Esophagus (tissue), 2 donors: ENCODE measurements at regions not wholly inside any gene's neighbourhood (a gene's known extent, or its start where the extent isn't known, plus 50 kb on each side); places are given as distances from the start of the nearest gene placed in this dataset.

Experiments used
- H3K27ac ChIP-seq, 2 donors: one replicate each; pipeline ENCODE4 v1.5.1; 2013; ENCODE audit warnings: low read depth in 2 of 2, mild to moderate bottlenecking in 2 of 2, inconsistent platforms in 1 of 2, low read length in 1 of 2, moderate library complexity in 1 of 2
- H3K27me3 ChIP-seq, 2 donors: one replicate each; pipeline ENCODE4 v1.6.1; 2013; ENCODE audit warnings: low read length in 2 of 2, control low read depth in 1 of 2, mild to moderate bottlenecking in 1 of 2; ENCODE audit not compliant: insufficient read depth in 2 of 2, control insufficient read depth in 1 of 2
- H3K36me3 ChIP-seq, 2 donors: one replicate each; pipeline ENCODE4 v1.6.1; 2013; ENCODE audit warnings: low read length in 1 of 2; ENCODE audit not compliant: control insufficient read depth in 2 of 2, insufficient read depth in 2 of 2
- H3K4me1 ChIP-seq, 2 donors: one replicate each; pipeline ENCODE4 v1.6.1; 2013; ENCODE audit warnings: low read length in 1 of 2; ENCODE audit not compliant: control insufficient read depth in 2 of 2, insufficient read depth in 2 of 2
- H3K4me3 ChIP-seq, 2 donors: one replicate each; pipeline ENCODE4 v1.5.1; 2013; ENCODE audit warnings: low read length in 2 of 2, mild to moderate bottlenecking in 2 of 2, low read depth in 1 of 2, moderate library complexity in 1 of 2
- H3K9me3 ChIP-seq, 2 donors: one replicate each; pipeline ENCODE4 v1.6.1; 2013; ENCODE audit warnings: mild to moderate bottlenecking in 2 of 2, low read depth in 1 of 2, low read length in 1 of 2, moderate library complexity in 1 of 2; ENCODE audit not compliant: control insufficient read depth in 2 of 2, insufficient read depth in 1 of 2
- WGBS, 2 donors: extraction: QIAGEN DNeasy Blood & Tissue Kit; methylation state at CpG; one replicate each; pipeline ENCODE4 v1.1.7; 2013; 5-methylcytosine and 5-hydroxymethylcytosine counted together
- donor health status: healthy with polysubstance abuse.
- donor health status: Bipolar disorder and iron deficiency.

GRCh38 chr11:15300341-15300740 is 185.6 kb downstream of the INSC start:
- WGBS, 2 donors = 88 to 89% methylated on average over 14 of the region's 14 CpGs
- H3K4me1 ChIP-seq = no peaks in the 10 kb centered on the region
- H3K27ac ChIP-seq = no peak overlapping the region
- no peaks in the 10 kb centered on the region for H3K27me3 ChIP-seq
- H3K4me3 ChIP-seq = no peak overlapping the region
- no peaks in the 10 kb centered on the region for H3K9me3 ChIP-seq
- H3K36me3 ChIP-seq = no peaks in the 10 kb centered on the region

GRCh38 chr11:15307619-15308024 is 192.9 kb downstream of the INSC start:
- Histone ChIP-seq H3K27ac (no peak overlapping the region), H3K4me3 (no peak overlapping the region), H3K9me3 (no peaks in the 10 kb centered on the region), H3K36me3 (no peaks in the 10 kb centered on the region), H3K27me3 (peaks cover 0 to 2% of the 10 kb centered on the region in 2 donors), H3K4me1 (no peaks in the 10 kb centered on the region)
- WGBS, 2 donors = 12% methylated on average over 4 of the region's 4 CpGs

- no peaks in the 10 kb centered on the region for H3K36me3 ChIP-seq
- no peaks in the 10 kb centered on the region for H3K9me3 ChIP-seq
- H3K4me1 ChIP-seq = no peaks in the 10 kb centered on the region
- H3K27me3 ChIP-seq = peaks cover 0 to 2% of the 10 kb centered on the region in 2 donors
- H3K27ac ChIP-seq = no peak overlapping the region
- no peak overlapping the region for H3K4me3 ChIP-seq
- WGBS, 2 donors = 52 to 85% methylated on average over 2 of the region's 2 CpGs
Measured at GRCh38 chr11:15308840-15309239, 194.1 kb downstream of the INSC start.

- Histone ChIP-seq H3K9me3 (no peaks in the 10 kb centered on the region), H3K4me3 (no peak overlapping the region), H3K27me3 (peaks cover 0 to 2% of the 10 kb centered on the region in 2 donors), H3K27ac (no peak overlapping the region), H3K36me3 (no peaks in the 10 kb centered on the region), H3K4me1 (no peaks in the 10 kb centered on the region)
- 56 to 81% methylated on average over 1 of the region's 1 CpG for WGBS, 2 donors
Measured at GRCh38 chr11:15309296-15309695, 194.6 kb downstream of the INSC start.

GRCh38 chr11:15313862-15314261 is 199.1 kb downstream of the INSC start:
- Histone ChIP-seq H3K36me3 (no peaks in the 10 kb centered on the region), H3K4me3 (no peak overlapping the region), H3K27me3 (no peaks in the 10 kb centered on the region), H3K27ac (no peak overlapping the region), H3K9me3 (no peaks in the 10 kb centered on the region), H3K4me1 (no peaks in the 10 kb centered on the region)
- 57 to 73% methylated on average over 2 of the region's 2 CpGs for WGBS, 2 donors

GRCh38 chr11:15318814-15319213 is 204.1 kb downstream of the INSC start:
- Histone ChIP-seq H3K27ac (no peak overlapping the region), H3K4me1 (no peaks in the 10 kb centered on the region), H3K27me3 (no peaks in the 10 kb centered on the region), H3K9me3 (no peaks in the 10 kb centered on the region), H3K36me3 (no peaks in the 10 kb centered on the region), H3K4me3 (no peak overlapping the region)
- 82 to 84% methylated on average over 9 of the region's 9 CpGs for WGBS, 2 donors

- WGBS, 2 donors = 84 to 86% methylated on average over 2 of the region's 2 CpGs
- no peak overlapping the region for H3K4me3 ChIP-seq
- H3K27ac ChIP-seq = no peak overlapping the region
- H3K27me3 ChIP-seq = no peaks in the 10 kb centered on the region
- no peaks in the 10 kb centered on the region for H3K36me3 ChIP-seq
- H3K4me1 ChIP-seq = no peaks in the 10 kb centered on the region
- H3K9me3 ChIP-seq = no peaks in the 10 kb centered on the region
Measured at GRCh38 chr11:15326520-15326919, 211.8 kb downstream of the INSC start.

- no peak overlapping the region for H3K4me3 ChIP-seq
- H3K9me3 ChIP-seq = no peaks in the 10 kb centered on the region
- H3K4me1 ChIP-seq = no peaks in the 10 kb centered on the region
- H3K27me3 ChIP-seq = no peaks in the 10 kb centered on the region
- H3K27ac ChIP-seq = no peak overlapping the region
- 59 to 61% methylated on average over 4 of the region's 4 CpGs for WGBS, 2 donors
- no peaks in the 10 kb centered on the region for H3K36me3 ChIP-seq
Measured at GRCh38 chr11:15327786-15328231, 213.1 kb downstream of the INSC start.

GRCh38 chr11:15333407-15333806 is 218.7 kb downstream of the INSC start:
- Histone ChIP-seq H3K9me3 (no peaks in the 10 kb centered on the region), H3K27ac (no peak overlapping the region), H3K36me3 (no peaks in the 10 kb centered on the region), H3K27me3 (no peaks in the 10 kb centered on the region), H3K4me3 (no peak overlapping the region), H3K4me1 (peaks cover 3% of the 10 kb centered on the region in 2 donors)
- 81 to 86% methylated on average over 1 of the region's 1 CpG for WGBS, 2 donors

GRCh38 chr11:15334766-15335165 is 220.0 kb downstream of the INSC start:
- H3K9me3 ChIP-seq = no peaks in the 10 kb centered on the region
- no peak overlapping the region for H3K27ac ChIP-seq
- no peak overlapping the region for H3K4me3 ChIP-seq
- WGBS, 2 donors = 61 to 72% methylated on average over 3 of the region's 3 CpGs
- peaks cover 3% of the 10 kb centered on the region in 2 donors for H3K4me1 ChIP-seq
- H3K27me3 ChIP-seq = no peaks in the 10 kb centered on the region
- no peaks in the 10 kb centered on the region for H3K36me3 ChIP-seq
